ENCODE measurements at regions not wholly inside any gene's neighbourhood (a gene's known extent, or its start where the extent isn't known, plus 50 kb on each side); places are given as distances from the start of the nearest gene placed in this dataset.

- Histone ChIP-seq H3K4me1 (ENCODE audit: control insufficient read depth in 5 of 5, insufficient read depth in 5 of 5, low read length in 5 of 5) (peaks cover 0 to 20% (median 0%) of the 10 kb centered on the region in 5 donors), H3K9me3 (ENCODE audit: control insufficient read depth in 4 of 4, insufficient read depth in 3 of 4, low read length in 3 of 4) (no peaks in the 10 kb centered on the region), H3K9ac (ENCODE audit: insufficient read depth in 1 of 2, low read length in 2 of 2) (no peak overlapping the region), H3K4me3 (no peak overlapping the region), H3K27me3 (ENCODE audit: control insufficient read depth in 3 of 3, insufficient read depth in 3 of 3, low read length in 2 of 3) (no peaks in the 10 kb centered on the region), H3K36me3 (ENCODE audit: control insufficient read depth in 4 of 4, insufficient read depth in 4 of 4, low read length in 4 of 4) (no peaks in the 10 kb centered on the region), H3K27ac (ENCODE audit: low read depth in 1 of 2, low read length in 1 of 2) (no peak overlapping the region)
- no peak for DNase-seq
- no peak for ATAC-seq (ENCODE audit: insufficient read depth, low FRiP score)
- TF ChIP-seq, protein P1, sequence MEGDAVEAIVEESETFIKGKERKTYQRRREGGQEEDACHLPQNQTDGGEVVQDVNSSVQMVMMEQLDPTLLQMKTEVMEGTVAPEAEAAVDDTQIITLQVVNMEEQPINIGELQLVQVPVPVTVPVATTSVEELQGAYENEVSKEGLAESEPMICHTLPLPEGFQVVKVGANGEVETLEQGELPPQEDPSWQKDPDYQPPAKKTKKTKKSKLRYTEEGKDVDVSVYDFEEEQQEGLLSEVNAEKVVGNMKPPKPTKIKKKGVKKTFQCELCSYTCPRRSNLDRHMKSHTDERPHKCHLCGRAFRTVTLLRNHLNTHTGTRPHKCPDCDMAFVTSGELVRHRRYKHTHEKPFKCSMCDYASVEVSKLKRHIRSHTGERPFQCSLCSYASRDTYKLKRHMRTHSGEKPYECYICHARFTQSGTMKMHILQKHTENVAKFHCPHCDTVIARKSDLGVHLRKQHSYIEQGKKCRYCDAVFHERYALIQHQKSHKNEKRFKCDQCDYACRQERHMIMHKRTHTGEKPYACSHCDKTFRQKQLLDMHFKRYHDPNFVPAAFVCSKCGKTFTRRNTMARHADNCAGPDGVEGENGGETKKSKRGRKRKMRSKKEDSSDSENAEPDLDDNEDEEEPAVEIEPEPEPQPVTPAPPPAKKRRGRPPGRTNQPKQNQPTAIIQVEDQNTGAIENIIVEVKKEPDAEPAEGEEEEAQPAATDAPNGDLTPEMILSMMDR (IDR thresholded peaks at IDR 0.05; ENCODE audit: control extremely low read depth, extremely low read depth) = no peak
- WGBS, 2 donors = 38 to 71% methylated on average over 3 of the region's 3 CpGs
Observed at GRCh38 chr12:89161557-89161956, 190.7 kb downstream of the DUSP6 start.

DNA sequence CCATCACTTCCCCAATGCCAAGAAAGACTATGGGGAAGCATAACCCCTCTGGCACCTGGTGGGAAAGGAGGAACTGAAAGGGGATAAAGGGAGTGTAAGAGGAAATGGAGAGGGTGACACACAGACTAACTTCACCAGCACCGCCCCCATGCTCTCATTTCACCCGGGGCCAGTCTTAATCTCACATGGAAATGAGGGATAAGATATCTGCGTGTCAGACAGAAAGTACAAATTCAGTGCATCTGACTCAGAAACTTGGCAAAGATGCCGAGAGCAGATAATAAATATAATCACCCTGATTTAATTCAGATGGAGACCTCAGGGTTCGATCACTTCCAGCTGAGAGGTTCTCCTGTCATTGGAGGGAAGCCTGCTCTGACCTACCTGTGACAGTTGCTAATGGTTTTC is 191.6 kb downstream of the DUSP6 start:
- H3K36me3 ChIP-seq (ENCODE audit: control insufficient read depth in 4 of 4, insufficient read depth in 4 of 4, low read length in 4 of 4) = no peaks in the 10 kb centered on the region
- 46 to 57% methylated on average over 5 of the region's 5 CpGs for WGBS, 2 donors
- H3K9me3 ChIP-seq (ENCODE audit: control insufficient read depth in 4 of 4, insufficient read depth in 3 of 4, low read length in 3 of 4) = no peaks in the 10 kb centered on the region
- peaks cover 0 to 19% (median 0%) of the 10 kb centered on the region in 5 donors for H3K4me1 ChIP-seq (ENCODE audit: control insufficient read depth in 5 of 5, insufficient read depth in 5 of 5, low read length in 5 of 5)
- H3K9ac ChIP-seq (ENCODE audit: insufficient read depth in 1 of 2, low read length in 2 of 2) = no peak overlapping the region
- peak overlapping the region; percentile 31 to 56 for H3K27ac ChIP-seq (ENCODE audit: low read depth in 1 of 2, low read length in 1 of 2)
- no peaks in the 10 kb centered on the region for H3K27me3 ChIP-seq (ENCODE audit: control insufficient read depth in 3 of 3, insufficient read depth in 3 of 3, low read length in 2 of 3)
- no peak for DNase-seq
- H3K4me3 ChIP-seq = no peak overlapping the region
- ATAC-seq (ENCODE audit: insufficient read depth, low FRiP score) = peak; percentile 68
- TF ChIP-seq, protein P1 (IDR thresholded peaks at IDR 0.05; ENCODE audit: control extremely low read depth, extremely low read depth) = no peak

DNA sequence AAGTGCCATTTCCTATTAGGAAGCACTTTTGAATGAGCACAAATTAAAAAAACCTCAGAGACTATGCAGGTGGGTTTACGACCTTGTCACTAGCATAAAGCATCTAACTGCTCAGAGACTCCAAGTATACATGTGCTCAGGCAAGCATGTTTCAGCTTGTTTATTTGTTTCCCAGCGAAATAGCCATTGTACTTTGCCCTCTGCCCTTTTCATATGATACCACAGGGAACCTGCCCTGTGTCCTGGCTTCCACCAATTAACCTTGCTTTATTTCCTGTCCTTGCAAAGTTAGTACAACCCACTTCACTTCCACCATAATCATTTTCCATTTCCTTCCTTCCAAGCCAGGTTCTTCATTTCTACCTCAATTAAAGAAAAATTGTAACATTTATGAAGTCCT is 194.9 kb downstream of the DUSP6 start:
- no peaks in the 10 kb centered on the region for H3K36me3 ChIP-seq (ENCODE audit: control insufficient read depth in 4 of 4, insufficient read depth in 4 of 4, low read length in 4 of 4)

More for the DNA sequence above, 194.9 kb downstream of the DUSP6 start:
- Histone ChIP-seq H3K4me3 (no peak overlapping the region), H3K4me1 (ENCODE audit: control insufficient read depth in 5 of 5, insufficient read depth in 5 of 5, low read length in 5 of 5) (peaks cover 0 to 9% (median 0%) of the 10 kb centered on the region in 5 donors), H3K27ac (ENCODE audit: low read depth in 1 of 2, low read length in 1 of 2) (peak overlapping the region in 1 of 2 donors; percentile 47), H3K9me3 (ENCODE audit: control insufficient read depth in 4 of 4, insufficient read depth in 3 of 4, low read length in 3 of 4) (no peaks in the 10 kb centered on the region), H3K27me3 (ENCODE audit: control insufficient read depth in 3 of 3, insufficient read depth in 3 of 3, low read length in 2 of 3) (no peaks in the 10 kb centered on the region), H3K9ac (ENCODE audit: insufficient read depth in 1 of 2, low read length in 2 of 2) (no peak overlapping the region)
- ATAC-seq (ENCODE audit: insufficient read depth, low FRiP score) (no peak), DNase-seq (no peak)
- TF ChIP-seq, protein P1 (IDR thresholded peaks at IDR 0.05; ENCODE audit: control extremely low read depth, extremely low read depth) = no peak
- WGBS, 2 donors = 57 to 70% methylated on average over 2 of the region's 2 CpGs

All from lung (tissue), 11 donors.